HepG2 (cell line): ENCODE measurements at regions not wholly inside any gene's neighbourhood (a gene's known extent, or its start where the extent isn't known, plus 50 kb on each side); places are given as distances from the start of the nearest gene placed in this dataset.

Source experiments
- ATF4 ChIP-seq, 2 experiments: fragments of 450-650 bp in 1 of 2; sonication (generic) in 1 of 2; formaldehyde crosslinking; IDR thresholded peaks; 2 replicates each; pipeline versions ENCODE4 v1.5.0 to v1.8.0; 2020 to 2022; ENCODE audit warnings: mild to moderate bottlenecking in 1 of 2, missing genetic modification reagents in 1 of 2
- CAMTA2 ChIP-seq: sonication (generic); formaldehyde crosslinking; IDR thresholded peaks from 2 replicates; pipeline ENCODE4 v1.4.0; 2020; ENCODE audit warnings: mild to moderate bottlenecking, missing genetic modification reagents, borderline replicate concordance
- CREBL2 ChIP-seq: sonication (generic); formaldehyde crosslinking; IDR thresholded peaks from 2 replicates; pipeline ENCODE4 v1.8.1; 2023; ENCODE audit warnings: missing genetic modification reagents, mild to moderate bottlenecking, borderline replicate concordance
- FOXJ3 ChIP-seq: sonication (generic); formaldehyde crosslinking; IDR thresholded peaks from 2 replicates; pipeline ENCODE4 v1.4.0; 2020; ENCODE audit warnings: missing genetic modification reagents, mild to moderate bottlenecking, borderline replicate concordance
- GMEB1 ChIP-seq: sonication (generic); formaldehyde crosslinking; IDR thresholded peaks from 2 replicates; pipeline ENCODE4 v1.5.1; 2020; ENCODE audit warnings: missing genetic modification reagents, mild to moderate bottlenecking, borderline replicate concordance
- HHEX ChIP-seq: IDR thresholded peaks from 2 replicates; pipeline ENCODE4 v1.6.1; 2016; ENCODE audit warnings: control low read depth
- HNRNPK ChIP-seq: fragments of 200-400 bp; formaldehyde crosslinking; IDR thresholded peaks from 2 replicates; pipeline ENCODE4 v1.6.1; 2018; ENCODE audit warnings: low read length, low read depth, moderate library complexity, mild to moderate bottlenecking; ENCODE audit not compliant: poor library complexity, severe bottlenecking
- HOXD1 ChIP-seq: sonication (generic); formaldehyde crosslinking; IDR thresholded peaks from 2 replicates; pipeline ENCODE4 v1.5.0; 2020; ENCODE audit warnings: missing genetic modification reagents
- NFKB2 ChIP-seq: sonication (generic); formaldehyde crosslinking; IDR thresholded peaks from 2 replicates; pipeline ENCODE4 v1.4.0; 2020; ENCODE audit warnings: missing genetic modification reagents, borderline replicate concordance
- PLRG1 ChIP-seq: fragments of 450-650 bp; conservative IDR thresholded peaks from 2 replicates; pipeline ENCODE4 v1.6.1; 2016
- RBFOX2 ChIP-seq: fragments of 200-400 bp; formaldehyde crosslinking; IDR thresholded peaks from 2 replicates; pipeline ENCODE4 v1.6.1; 2017; ENCODE audit warnings: low read depth, mild to moderate bottlenecking, low read length
- RXRB ChIP-seq: IDR thresholded peaks from 2 replicates; pipeline ENCODE4 v1.6.1; 2016; ENCODE audit warnings: borderline replicate concordance, missing genetic modification reagents, missing compliant biosample characterization
- ZBTB34 ChIP-seq: sonication (generic); formaldehyde crosslinking; IDR thresholded peaks from 2 replicates; pipeline ENCODE4 v1.8.0; 2022; ENCODE audit warnings: mild to moderate bottlenecking, missing genetic modification reagents
- ZFP62 ChIP-seq: sonication (generic); formaldehyde crosslinking; IDR thresholded peaks from 2 replicates; pipeline ENCODE4 v1.4.0; 2020; ENCODE audit warnings: missing genetic modification reagents
- ZNF24 ChIP-seq: fragments of 450-650 bp; IDR thresholded peaks from 2 replicates; pipeline ENCODE4 v1.6.1; 2017; ENCODE audit warnings: antibody characterized with exemption, mild to moderate bottlenecking
- ZNF253 ChIP-seq: sonication (generic); formaldehyde crosslinking; IDR thresholded peaks from 2 replicates; pipeline ENCODE4 v1.8.0; 2022; ENCODE audit warnings: mild to moderate bottlenecking, missing genetic modification reagents, borderline replicate concordance
- ZNF275 ChIP-seq: sonication (generic); formaldehyde crosslinking; IDR thresholded peaks from 2 replicates; pipeline ENCODE4 v1.8.0; 2022; ENCODE audit warnings: missing genetic modification reagents, mild to moderate bottlenecking, inconsistent platforms, borderline replicate concordance
- ZNF281 ChIP-seq: sonication (generic); formaldehyde crosslinking; IDR thresholded peaks from 2 replicates; pipeline ENCODE4 v1.4.0; 2020; ENCODE audit warnings: missing genetic modification reagents, borderline replicate concordance
- ZNF644 ChIP-seq: IDR thresholded peaks from 2 replicates; pipeline ENCODE4 v1.6.1; 2016; ENCODE audit warnings: low read depth
- ZNF891 ChIP-seq: sonication (generic); formaldehyde crosslinking; IDR thresholded peaks from 2 replicates; pipeline ENCODE4 v1.5.0; 2020; ENCODE audit warnings: mild to moderate bottlenecking, missing genetic modification reagents

- TF ChIP-seq ZNF281 (CRISPR knock-in tag) (peak; percentile 50; the same call in 1 of the 2 replicates), ZFP62 (no peak), HOXD1 (peak; percentile 79; the same call in 1 of the 2 replicates), ZNF275 (CRISPR knock-in tag) (no peak), GMEB1 (CRISPR knock-in tag) (0 out of 2 replicates have a peak, but pooled peaks have one; percentile 38), RXRB (CRISPR knock-in tag) (peak; percentile 99), NFKB2 (CRISPR knock-in tag) (no peak), ATF4 (CRISPR knock-in tag; IDR thresholded peaks at IDR 0.05) (peak in 1 of 2 experiments; percentile 27; a peak in 1 of 4 replicates), ZNF24 (no peak), ZNF253 (CRISPR knock-in tag) (no peak), CAMTA2 (CRISPR knock-in tag) (no peak), HHEX (CRISPR knock-in tag) (no peak), FOXJ3 (peak; percentile 91; the same call in 1 of the 2 replicates), RBFOX2 (no peak), PLRG1 (no peak), HNRNPK (no peak), CREBL2 (no peak), ZNF891 (CRISPR knock-in tag) (no peak), ZBTB34 (CRISPR knock-in tag) (peak; percentile 90; the same call in 1 of the 2 replicates), ZNF644 (peak; percentile 95)
Observed at GRCh38 chr1:214126697-214127146, 138.9 kb downstream of the PROX1 start (continued).
